ENCODE measurements at regions not wholly inside any gene's neighbourhood (a gene's known extent, or its start where the extent isn't known, plus 50 kb on each side); places are given as distances from the start of the nearest gene placed in this dataset.

DNA sequence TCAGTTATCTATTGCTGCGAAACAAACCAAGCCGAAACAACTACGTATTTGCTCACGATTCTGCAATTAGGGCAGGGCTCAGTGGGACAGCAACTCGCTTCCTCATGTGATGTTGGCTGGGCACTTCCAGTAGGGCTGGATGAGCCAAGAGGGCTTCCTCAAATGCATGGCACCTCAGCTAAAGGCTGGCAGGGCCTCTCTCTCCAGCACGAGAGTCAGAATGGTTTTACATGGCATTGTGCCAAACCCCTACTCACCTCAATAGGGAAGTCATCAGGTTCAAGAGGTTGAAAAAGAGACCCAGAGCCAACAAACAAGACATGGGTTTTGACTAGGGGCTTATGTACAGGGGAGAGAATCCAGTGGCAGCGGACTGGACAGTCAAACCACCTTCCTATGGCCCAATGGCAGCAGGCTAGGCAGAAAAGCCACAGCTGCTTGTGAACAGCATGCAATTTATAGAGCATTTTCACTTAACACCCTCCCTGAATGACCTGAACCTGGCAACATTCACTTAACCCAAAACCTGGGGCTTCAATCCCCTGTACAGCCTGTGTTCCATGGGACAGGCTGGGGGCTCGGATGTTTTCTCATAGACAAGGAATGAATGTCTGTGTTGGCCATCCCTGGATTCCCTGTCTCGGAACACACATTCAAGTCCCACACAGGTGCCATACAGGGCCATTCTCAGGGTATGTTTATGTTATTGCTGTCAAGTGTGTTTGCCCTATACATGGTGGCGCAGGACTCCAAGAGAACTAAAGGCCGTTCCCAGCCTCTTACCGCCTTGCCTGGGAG is 154.2 kb upstream of the NAV2 start:
- no peak for DNase-seq (ENCODE audit: low spot score)

DNA sequence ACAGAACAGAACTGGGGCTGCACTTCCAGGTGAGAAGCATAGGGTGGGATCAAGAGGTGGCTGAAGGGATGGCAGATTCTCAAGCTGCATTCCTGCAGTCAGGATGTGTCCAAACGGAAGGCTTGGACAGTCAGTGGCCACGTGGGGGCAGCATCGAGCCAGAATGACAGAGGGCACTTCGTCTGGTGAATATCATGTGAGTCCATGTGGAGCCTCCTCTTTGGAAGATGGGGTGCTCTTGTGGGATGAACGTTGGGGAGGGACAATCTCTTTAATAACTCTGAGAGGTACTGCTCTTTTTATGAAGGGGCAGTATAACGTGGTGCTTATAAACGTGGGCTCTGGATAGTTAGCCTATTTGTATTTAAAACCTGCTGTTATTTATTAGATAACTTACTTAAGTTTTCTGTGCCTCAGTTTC is 154.9 kb upstream of the NAV2 start:
- peak; percentile 45 for DNase-seq (ENCODE audit: low spot score)

DNA sequence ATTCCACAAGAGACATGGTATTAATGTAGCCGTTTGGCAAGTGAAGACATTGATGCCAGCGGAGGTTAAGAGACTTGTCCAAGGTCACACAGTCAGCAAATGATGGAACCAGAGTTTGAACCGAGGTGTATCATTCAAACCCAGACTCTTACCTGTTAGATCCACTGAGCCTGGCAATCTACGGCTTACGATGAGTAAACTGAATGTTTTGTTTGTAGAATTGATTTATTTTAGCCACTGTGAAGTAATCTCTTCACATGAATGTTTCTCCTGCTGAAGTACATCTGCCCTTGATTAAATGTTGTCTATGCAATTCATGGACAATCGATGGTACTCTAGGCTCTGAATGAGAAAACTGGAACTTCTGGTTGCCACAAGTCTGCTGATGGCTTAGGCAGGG is 155.5 kb upstream of the NAV2 start:
- DNase-seq (ENCODE audit: low spot score), result no peak

DNA sequence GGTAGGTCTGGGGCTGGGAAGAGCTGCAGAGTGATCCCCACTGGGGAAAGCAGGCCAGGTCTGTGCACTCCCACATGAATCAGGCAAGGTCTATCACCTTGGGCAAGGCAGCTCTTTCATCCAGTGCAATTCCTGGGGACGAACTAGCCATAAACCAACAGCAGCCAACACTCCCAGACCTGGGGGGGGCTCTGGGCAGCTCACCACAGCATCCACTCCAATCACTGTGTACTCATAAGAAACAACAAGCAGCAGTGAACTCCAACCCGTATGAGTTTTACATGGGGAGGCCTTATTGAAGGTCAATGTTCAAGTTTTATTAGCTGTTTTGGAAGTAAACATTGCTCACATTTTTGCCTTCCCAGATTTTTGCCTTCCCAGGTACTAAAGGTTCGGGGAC is 157.4 kb upstream of the NAV2 start:
- DNase-seq (ENCODE audit: low spot score), result no peak

DNA sequence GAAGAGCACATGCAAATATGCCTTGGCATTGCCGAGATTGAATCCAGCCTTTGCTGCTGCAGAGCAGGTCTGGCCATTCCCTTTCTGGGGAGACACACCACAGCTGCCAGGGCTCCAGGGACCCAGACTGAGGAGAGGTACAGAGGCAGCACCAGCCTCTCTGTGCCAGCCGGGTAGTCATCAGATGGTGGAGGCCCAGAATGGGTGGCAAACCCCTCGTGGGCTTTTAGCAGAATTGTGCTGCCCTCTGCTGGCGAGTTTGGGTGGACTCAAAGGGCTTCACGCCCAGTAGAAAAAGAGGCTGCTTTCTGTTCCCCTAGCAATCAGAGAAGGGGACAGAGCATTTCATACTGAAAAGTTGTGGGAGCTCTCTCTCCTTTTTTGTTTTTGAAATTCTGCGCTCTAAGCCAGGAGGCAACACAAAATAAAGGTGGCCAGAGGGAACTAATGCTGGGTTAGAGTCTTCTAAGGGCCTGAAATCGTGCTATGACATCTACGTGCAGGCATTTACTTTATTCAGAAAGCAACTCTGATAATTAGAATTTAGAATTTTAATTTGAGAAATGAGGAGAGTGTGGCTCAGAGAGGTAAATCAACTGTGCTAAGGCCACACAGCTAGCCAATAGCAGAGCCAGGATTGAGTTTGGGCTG is 158.8 kb upstream of the NAV2 start:
- DNase-seq (ENCODE audit: low spot score), result peak; percentile 65

GRCh38 chr11:19552656-19553260 is 159.9 kb upstream of the NAV2 start:
- DNase-seq (ENCODE audit: low spot score), result no peak

- no peak for DNase-seq (ENCODE audit: low spot score)
Measured at GRCh38 chr11:19552161-19552560, 160.5 kb upstream of the NAV2 start.

DNA sequence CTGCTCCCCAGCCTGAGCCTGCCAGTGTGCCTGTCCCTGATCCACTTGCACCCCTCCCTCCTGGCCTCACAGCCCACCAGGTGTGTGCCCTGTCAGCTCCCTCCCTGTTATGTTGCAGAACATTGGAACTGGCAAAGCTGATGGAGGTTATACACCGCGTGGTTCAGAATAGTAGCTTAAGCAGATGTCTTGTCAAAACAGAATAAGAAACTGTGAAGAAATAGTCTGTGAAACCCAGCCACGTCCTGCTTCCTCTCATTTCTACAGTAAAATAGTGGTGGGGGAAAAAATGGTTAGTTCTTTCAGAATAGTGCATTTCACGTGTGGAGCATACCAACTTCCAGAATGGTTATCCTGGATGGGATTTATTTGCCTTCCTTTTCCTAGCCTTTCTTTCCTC is 161.2 kb upstream of the NAV2 start:
- no peak for DNase-seq (ENCODE audit: low spot score)

- no peak for DNase-seq (ENCODE audit: low spot score)
Measured at GRCh38 chr11:19547044-19547443, 165.6 kb upstream of the NAV2 start.

DNA sequence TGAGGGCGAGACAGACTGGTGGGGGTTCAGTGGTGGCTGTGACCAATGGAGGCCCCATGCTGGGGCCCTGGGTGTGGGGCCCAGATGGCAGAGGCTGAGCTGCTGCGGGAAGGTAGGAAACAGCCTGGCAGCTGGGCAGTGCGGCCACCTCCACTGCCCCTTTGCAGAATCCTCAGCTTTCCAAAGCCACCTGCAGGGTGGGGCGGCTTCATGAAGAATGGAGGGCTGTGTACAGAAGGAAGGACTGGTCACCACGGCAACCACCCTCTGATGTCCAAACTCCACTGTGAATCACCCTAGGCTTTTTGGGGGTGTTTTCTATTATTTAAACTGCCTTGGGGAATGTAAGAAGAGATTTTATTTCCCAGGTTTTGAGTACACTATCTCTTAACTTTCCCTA is 166.3 kb upstream of the NAV2 start:
- no peak for DNase-seq (ENCODE audit: low spot score)

GRCh38 chr11:19541521-19542049 is 171.1 kb upstream of the NAV2 start:
- no peak for DNase-seq (ENCODE audit: low spot score)

DNA sequence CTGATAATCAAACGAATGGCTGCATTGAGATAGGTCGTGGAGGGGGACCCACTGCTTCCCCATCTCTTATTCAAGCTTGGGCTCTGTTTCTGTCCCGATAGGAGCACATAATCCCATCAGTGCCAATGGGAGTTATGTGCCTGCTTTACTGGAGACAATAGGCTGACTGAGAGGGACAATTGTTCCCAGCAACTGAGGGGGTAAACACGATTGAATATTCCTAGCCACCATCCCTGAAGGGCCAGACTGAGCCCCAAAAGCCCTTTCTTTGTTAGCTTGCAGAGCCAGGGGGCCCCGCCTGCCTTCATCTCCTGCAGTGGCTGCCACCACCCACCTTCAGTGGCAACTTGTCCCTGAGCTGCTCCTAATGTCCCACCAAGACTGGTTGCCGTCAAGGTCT is 172.8 kb upstream of the NAV2 start:
- no peak for DNase-seq (ENCODE audit: low spot score)

DNA sequence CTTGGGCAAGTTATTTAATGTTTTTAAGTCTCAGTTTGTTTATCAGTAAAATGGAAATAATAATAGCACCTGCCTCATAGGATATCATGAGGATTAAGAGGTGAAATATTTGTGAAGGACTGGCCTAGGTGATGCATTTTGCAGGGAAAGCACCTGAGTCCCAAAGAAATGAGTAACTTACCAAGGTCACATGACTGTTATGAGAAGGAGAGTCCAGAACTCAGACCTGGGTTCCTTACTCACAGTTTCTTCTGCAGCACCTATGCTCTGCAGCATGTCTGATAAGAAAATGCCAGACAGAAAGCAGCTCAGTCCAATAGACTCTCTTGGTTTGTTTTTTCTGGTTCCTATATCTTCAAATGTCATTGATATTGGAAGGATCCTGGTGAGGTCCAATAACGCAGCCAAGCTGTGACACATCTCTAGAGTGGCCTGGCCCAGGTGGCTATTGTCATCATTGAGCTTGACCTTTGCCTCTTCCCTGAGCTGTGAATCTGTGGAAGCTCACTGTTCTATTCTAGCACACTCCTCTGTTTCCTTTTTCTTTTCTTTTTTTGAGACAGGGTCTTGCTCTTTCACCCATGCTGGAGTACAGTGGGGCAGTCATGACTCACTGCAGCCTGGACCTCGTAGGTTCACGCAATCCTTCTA is 174.7 kb upstream of the NAV2 start:
- DNase-seq (ENCODE audit: low spot score), result no peak

DNA sequence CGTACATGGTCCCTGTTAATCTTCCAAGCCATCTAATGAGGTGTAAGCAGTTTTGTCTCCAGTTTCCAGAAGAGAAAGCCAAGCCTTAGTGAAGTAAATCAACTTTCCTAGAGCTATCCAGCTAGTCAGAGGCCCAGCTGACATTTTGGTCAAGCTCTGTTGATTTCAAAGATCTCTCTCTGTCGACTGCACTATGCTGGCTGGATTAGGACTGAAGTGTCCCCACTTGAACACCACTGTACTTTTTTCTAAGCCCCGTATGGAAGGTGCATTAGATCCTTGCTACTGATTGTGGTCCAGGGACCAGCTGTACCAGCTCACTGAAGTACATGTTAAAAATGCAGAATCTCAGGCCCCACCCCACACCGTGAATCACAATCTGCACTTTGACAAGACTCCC is 176.5 kb upstream of the NAV2 start:
- no peak for DNase-seq (ENCODE audit: low spot score)

DNA sequence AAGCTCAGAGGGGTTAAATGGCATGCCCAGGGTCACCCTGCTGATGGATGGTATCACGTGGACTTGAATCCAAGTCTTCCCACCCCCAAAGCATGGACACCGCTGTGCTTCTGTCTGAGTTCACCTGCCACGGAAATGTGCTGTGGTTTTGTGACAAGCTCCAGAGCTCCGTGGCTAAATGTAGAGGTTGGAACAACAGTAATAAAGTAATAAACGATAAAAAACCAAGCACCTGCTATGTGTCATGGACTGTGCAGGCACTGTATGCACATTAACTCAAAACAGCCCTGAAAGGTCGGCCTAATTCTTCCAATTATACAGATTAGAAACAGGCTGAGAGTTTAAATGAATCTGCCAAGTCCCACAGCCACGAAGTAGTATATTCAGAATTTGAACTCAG is 182.1 kb upstream of the NAV2 start:
- DNase-seq (ENCODE audit: low spot score), result no peak

DNA sequence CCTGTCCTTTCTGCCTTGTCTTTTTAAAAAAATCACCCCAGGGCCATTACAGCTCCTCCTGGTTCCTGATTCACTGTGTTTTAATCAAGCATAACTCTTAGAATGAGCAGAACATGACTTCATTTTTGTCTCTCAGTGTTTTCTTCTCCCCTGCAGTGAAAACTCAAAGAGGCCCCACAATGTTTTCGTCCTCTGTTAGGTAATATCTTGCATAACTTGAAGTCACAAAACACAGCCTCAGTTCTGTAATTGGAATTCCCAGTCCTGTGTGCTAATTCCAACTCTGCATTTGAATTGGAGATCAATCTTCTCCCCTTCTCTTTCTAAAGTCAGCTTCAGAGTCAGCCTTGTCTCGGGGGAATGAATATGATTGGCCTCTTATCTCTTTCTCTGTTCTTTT is 186.5 kb upstream of the NAV2 start:
- no peak for DNase-seq (ENCODE audit: low spot score)

GRCh38 chr11:19525714-19526113 is 186.9 kb upstream of the NAV2 start:
- no peak for DNase-seq (ENCODE audit: low spot score)

DNA sequence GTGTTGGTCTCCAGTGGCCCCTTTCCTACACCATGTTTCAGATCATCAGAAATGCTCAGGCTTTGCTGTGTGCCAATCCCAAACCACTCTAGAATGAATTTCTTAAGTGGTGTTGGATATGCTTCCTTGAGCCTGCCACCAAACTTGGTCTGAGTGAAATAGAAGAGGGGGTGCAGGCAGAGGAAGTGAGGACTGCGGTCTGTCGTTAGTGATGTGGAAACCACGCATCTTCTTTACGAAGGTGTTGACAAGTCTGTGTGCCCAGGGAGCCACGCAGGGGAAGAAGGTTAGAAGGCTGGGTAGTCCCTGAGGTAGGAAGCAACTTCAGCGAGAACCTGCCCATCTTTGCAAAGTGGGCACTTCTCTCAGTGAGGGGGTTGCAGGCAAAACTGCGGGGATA is 187.4 kb upstream of the NAV2 start:
- no peak for DNase-seq (ENCODE audit: low spot score)

DNA sequence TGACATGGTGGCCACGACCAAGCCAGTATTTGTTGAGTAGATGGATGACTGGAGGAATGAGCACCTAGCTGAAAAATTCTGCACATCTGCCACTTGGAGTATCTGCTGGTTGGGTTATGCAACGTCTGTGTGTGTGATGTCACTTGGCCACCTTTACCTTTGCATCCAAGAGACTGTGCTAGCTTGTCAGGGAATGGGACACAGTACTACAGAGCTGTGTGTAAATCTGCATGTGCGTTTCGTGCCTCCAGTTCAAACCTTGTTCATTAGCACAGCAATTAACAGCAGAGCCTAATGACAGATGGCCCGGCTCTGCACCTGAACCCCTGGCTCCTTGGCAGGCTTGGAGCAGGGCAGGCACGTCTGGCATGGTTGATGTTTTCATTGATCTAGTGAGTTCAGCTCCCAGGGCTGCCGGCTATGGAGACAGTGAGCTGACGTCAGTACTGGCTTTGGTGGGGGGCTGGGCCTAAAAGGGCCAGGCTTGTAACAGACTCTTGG is 188.4 kb upstream of the NAV2 start:
- no peak for DNase-seq (ENCODE audit: low spot score)

GRCh38 chr11:19520681-19521080 is 192.0 kb upstream of the NAV2 start:
- DNase-seq (ENCODE audit: low spot score), result no peak

GRCh38 chr11:19519912-19520641 is 192.6 kb upstream of the NAV2 start:
- no peak for DNase-seq (ENCODE audit: low spot score)

DNA sequence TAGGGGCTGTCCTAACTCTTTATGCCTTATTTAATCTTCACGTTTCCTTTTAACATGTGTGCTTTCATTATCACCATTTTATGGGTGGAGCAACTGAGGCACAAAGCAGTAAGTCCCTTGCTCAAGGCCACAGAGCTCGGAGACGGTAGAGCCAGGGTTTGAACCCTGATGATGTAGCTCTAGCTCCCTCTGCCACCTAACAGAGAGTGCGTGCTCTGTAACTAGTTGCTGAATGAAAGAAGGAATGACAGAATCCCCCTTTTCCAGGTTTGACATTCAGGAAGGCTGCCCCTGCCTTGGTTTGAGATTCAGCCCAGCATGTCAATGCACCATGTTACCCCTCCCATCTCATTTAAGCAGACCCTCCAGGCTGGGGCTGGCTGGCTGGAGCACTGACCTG is 193.3 kb upstream of the NAV2 start:
- DNase-seq (ENCODE audit: low spot score), result no peak
